GM19023 (cell line): ENCODE measurements at regions not wholly inside any gene's neighbourhood (a gene's known extent, or its start where the extent isn't known, plus 50 kb on each side); places are given as distances from the start of the nearest gene placed in this dataset.
"Not testable (repeated sequence)": the region's sequence is repeated elsewhere in the genome, so short reads cannot be mapped to it uniquely, and the experiment has no call there.

Source experiments
- ATAC-seq: cut with Tn5 transposase; IDR thresholded peaks from one replicate; pipeline ENCODE4 v1.9.1; 2021; ENCODE audit warnings: mild to moderate bottlenecking, moderate library complexity; ENCODE audit not compliant: unreplicated experiment

DNA sequence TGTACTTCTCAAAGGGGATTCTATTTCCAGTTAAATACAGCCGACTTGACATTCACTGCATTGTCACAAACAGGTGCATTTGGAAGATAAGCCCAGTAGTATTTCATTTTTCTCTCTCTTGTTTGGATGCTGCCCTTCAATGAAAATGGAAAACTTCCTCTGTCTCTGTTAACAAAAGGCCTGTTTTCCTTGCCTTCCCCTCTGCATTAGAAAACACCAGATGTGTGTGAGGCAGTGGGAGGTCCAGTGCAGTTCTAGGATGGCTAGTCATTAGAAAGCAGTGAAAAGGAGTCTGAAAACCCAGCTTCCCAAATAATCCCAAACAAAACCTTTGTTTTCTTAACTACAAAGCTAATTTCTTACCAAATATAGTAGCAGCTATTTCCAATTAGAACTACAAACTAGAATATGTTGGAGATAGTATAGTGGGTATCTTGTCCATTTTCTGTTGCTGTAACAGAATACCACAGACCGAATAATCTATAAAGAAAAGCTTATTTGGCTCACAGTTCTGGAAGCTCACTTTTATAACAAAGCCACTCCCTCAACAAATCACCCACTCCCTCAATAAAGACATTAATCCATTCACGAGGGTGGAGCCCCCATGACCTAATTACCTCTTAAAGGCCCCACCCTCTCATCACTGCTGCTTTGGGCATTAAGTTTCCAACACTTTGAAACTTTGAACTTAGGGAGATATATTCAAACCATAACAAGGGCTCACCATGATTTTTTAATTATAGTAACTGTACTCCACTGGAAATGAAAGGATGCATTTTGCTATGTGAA, 452.1 kb upstream of the RPS6KA3 start:
- ATAC-seq = no peak

- ATAC-seq = no peak
Observed at GRCh38 chrX:20715176-20715575, 448.5 kb upstream of the RPS6KA3 start.

DNA sequence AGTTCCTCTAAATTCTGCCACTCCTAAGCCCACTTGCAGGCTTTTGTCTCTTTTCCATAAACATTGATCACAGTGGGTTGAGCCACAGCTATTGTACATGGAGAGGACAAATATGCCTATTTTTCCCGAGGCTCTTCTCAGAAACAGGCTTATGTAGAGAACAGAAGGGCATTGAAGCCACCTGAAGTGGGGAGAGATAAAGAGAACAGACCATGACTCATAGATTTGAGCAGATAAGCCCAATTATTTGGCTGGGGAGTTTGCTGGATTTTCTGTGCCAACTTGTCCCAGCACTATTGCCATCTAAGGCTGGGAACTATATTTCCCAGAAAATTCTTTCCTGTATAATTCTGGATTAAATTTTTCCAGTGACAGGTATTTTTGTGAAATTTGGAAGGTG, 446.1 kb upstream of the RPS6KA3 start:
- no peak for ATAC-seq

- ATAC-seq = no peak
Observed at GRCh38 chrX:20711366-20711765, 444.7 kb upstream of the RPS6KA3 start.

DNA sequence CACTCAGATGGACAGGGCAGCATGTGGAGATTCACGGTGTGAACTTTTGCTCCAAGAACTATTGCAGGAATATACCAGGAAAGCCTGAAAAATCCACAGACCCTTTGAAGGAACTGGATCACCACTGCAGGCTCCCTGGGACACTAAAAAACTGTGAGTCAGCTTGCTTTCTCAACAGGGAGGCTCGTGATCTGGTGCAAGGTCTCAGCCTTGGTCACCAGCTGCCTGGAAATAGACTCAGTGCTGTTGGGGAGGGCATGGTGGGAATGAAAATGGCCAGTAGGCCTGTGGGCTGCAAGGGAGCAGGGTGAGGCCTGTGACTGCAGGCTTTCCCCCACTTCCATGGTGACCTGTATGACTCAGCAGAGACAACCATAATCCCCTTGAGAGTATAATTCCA, 426.4 kb upstream of the RPS6KA3 start:
- ATAC-seq = no peak

DNA sequence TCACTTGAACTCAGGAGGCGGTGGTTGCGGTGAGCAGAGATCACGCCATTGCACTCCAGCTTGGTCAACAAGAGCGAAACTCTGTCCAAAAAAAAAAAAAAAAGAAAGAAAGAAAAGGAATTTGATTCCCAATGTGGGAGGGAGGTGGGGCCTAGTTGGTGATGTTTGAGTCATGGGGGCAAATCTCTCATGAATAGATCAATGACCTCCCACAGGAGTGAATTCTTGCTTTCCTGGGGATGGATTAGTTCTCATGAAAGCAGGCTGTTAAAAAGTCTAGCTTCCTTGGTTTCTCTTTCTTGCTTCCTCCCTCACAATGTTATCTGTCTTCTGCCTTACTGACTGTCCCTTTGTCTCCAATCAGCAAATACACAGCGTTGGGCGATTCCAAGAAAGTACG, 419.5 kb upstream of the RPS6KA3 start:
- ATAC-seq = no peak

DNA sequence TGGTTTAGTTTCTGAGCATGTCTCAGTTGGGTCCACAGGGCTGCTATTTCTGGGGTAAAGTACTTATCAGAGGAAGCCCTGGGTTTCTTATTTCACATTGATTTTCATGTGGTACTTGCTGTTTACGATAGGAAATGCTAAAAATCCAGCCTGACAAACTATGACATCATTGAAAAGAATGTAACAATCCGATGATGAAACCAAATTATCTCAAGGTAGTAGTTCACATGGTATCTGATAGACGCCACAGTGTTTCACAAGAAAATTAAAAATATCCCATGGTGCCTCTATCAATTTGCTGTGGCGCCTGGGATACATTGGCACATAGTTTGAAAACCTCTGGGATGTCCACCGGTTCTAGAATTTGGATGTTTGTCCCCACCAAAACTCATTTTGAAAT, 418.9 kb upstream of the RPS6KA3 start:
- no peak for ATAC-seq

DNA sequence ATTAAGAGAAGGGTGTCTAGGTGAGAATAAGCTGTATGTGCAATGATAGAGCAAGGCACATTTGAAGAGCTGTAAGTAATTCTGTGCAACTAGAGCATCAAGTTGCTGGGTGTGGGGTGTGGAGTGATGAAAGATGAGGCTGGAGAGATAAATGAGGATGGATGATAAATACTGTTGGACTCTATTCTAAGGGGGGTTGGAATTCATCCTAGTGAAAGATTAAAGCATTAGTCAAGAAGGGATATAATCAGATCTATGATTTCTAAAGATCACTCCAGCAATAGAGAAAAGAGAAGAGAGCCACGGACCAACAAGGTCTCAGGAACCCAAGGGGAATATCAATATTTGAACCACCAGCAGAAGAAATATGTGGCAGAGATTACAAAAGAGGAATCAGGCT, 415.0 kb upstream of the RPS6KA3 start:
- no peak for ATAC-seq

DNA sequence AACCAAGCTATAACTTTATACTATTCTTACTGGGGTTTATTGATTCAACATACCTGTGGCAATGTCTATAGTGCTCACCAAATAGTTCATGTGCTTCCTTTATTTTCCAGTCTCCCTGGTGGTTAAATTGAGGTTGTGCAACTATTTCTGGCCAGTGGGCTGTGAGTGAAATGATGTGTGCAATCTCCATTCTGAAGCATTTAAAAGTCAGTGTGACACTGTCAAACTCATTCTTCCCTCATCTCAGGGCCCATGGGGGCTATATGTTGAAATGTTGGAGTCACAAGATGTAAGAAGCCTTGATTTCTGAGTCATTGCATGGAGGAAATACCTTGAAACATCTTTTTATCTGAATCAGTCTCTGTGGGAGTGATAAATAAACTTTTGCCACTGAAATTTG, 414.3 kb upstream of the RPS6KA3 start:
- no peak for ATAC-seq

GRCh38 chrX:20672476-20672875, 405.8 kb upstream of the RPS6KA3 start:
- ATAC-seq = no peak

DNA sequence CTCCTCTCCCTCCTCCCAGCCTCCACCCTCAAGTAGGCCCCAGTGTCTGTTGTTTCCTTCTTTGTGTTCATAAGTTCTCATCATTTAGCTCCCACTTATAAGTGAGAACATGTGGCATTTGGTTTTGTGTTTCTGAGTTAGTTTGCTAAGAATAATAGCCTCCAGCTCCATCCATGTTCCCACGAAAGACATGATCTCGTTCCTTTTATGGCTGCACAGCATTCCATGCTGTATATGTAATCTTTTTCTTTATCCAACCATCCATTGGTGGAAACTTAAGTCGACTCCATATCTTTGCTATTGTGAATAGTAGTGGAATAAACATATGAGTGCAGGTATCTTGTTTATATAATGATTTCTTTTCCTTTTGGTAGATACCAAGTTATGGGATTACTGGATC, 405.0 kb upstream of the RPS6KA3 start:
- ATAC-seq = not testable (repeated sequence)

- no peak for ATAC-seq
Observed at GRCh38 chrX:20670611-20671010, 403.9 kb upstream of the RPS6KA3 start.

DNA sequence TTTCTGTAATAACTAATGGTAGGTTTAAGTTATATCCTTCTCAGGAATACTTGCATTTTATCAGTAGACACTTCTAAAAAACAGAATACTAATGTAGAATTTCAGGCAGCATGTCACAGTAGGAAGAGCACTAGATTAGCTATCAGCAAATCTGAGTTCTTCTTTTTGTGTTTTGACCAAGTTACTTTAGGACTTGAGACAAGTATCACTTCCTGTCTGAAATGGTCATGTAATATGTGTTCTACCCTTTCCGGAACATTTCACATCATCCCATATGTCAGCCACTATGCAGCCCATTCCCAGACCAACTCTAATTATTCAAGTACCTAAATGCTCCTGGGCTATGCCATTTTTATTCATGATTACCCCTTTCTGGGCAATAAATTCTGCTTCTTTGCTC, 401.8 kb upstream of the RPS6KA3 start:
- no peak for ATAC-seq

DNA sequence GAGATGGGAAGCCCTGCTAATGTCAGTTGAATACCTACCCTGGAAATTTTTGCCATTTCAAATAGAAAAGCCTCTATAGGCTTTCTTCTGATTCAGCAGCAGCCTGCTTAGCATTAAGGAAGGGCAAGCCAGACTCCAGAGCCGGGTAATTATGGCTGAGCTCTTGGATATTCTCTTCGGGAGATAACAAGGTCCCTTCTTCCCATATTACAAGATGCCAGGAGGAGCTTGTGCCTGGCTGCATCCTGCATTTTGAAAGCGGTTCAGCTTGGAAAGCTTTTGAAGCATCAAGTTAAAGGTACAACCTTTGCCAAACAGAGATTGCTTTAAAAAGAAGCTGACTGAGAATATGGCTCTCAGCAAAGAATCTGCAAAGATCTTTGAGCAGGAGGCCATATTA, 399.6 kb upstream of the RPS6KA3 start:
- no peak for ATAC-seq

- no peak for ATAC-seq
Observed at GRCh38 chrX:20665481-20665880, 398.8 kb upstream of the RPS6KA3 start.

- no peak for ATAC-seq
Observed at GRCh38 chrX:20664774-20665173, 398.1 kb upstream of the RPS6KA3 start.

GRCh38 chrX:20664131-20664530, 397.4 kb upstream of the RPS6KA3 start:
- no peak for ATAC-seq

- ATAC-seq = no peak
Observed at GRCh38 chrX:20663336-20663735, 396.6 kb upstream of the RPS6KA3 start.

- ATAC-seq = no peak
Observed at GRCh38 chrX:20656721-20657120, 390.0 kb upstream of the RPS6KA3 start.

DNA sequence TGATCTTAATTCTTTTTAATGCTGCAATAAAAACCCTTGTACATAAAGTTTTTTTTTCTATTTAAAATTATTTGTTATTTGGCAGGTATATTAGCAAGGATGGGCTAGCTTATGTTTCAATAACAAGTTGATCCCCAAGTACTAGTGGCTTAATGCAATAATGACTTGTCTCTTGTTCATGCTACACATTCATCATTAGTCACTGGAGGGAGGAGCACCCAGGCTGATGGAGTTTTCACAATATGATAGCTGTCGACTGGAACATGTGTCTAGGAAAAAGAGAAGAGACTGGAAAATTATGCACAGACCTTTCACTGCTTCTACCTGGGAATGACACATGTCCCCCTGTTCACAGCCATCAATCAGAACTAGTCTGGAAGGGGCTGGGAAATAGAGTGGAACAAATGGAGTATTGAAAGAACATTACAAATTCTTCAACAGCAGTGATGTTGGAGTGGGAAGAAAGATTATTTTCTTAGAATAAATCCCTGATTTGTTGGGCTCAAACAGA, 387.9 kb upstream of the RPS6KA3 start:
- ATAC-seq = no peak

GRCh38 chrX:20653070-20653469, 386.4 kb upstream of the RPS6KA3 start:
- no peak for ATAC-seq

GRCh38 chrX:20641954-20642353, 375.2 kb upstream of the RPS6KA3 start:
- ATAC-seq = no peak

DNA sequence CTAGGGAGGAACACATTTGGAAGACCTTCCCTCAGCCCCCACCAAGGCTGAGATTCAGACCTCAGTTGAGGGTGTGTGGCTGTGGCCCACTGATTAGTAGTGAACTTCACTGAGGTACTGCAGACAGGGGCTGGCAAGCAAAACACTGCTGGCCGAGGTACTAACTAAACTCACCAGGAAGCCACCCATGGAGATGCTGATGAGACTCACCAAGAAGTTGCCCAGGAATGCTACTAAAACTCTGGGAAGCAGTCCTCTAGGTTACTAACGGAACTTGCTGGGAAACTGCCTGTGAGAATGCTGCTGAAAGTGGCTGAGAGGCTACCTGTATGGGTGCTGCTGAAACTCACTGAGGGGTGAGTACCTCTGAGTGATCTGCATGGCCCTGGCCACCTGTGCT, 372.4 kb upstream of the RPS6KA3 start:
- no peak for ATAC-seq
